ENCODE measurements at regions not wholly inside any gene's neighbourhood (a gene's known extent, or its start where the extent isn't known, plus 50 kb on each side); places are given as distances from the start of the nearest gene placed in this dataset.

- no peak for DNase-seq (ENCODE audit: low spot score)
Observed at GRCh38 chr7:113825832-113826231, 93.0 kb downstream of the PPP1R3A start.

- DNase-seq (ENCODE audit: low spot score): no peak
Observed at GRCh38 chr7:113824117-113824823, 94.5 kb downstream of the PPP1R3A start.

GRCh38 chr7:113819474-113819873 lies 99.3 kb downstream of the PPP1R3A start:
- DNase-seq (ENCODE audit: low spot score): no peak

- DNase-seq (ENCODE audit: low spot score): no peak
Observed at GRCh38 chr7:113816639-113817038, 102.2 kb downstream of the PPP1R3A start.

- DNase-seq (ENCODE audit: low spot score): no peak
Observed at GRCh38 chr7:113813471-113813870, 105.3 kb downstream of the PPP1R3A start.

- DNase-seq (ENCODE audit: low spot score): no peak
Observed at GRCh38 chr7:113812591-113813255, 106.1 kb downstream of the PPP1R3A start.

GRCh38 chr7:113810080-113810744 lies 108.6 kb downstream of the PPP1R3A start:
- DNase-seq (ENCODE audit: low spot score): no peak

- DNase-seq (ENCODE audit: low spot score): no peak
Observed at GRCh38 chr7:113809581-113809980, 109.2 kb downstream of the PPP1R3A start.

GRCh38 chr7:113806633-113807327 lies 112.0 kb downstream of the PPP1R3A start:
- DNase-seq (ENCODE audit: low spot score): no peak

GRCh38 chr7:113805976-113806375 lies 112.8 kb downstream of the PPP1R3A start:
- DNase-seq (ENCODE audit: low spot score): no peak

- DNase-seq (ENCODE audit: low spot score): no peak
Observed at GRCh38 chr7:113804475-113805095, 114.2 kb downstream of the PPP1R3A start.

GRCh38 chr7:113801751-113802150 lies 117.1 kb downstream of the PPP1R3A start:
- DNase-seq (ENCODE audit: low spot score): no peak

GRCh38 chr7:113800826-113801225 lies 118.0 kb downstream of the PPP1R3A start:
- no peak for DNase-seq (ENCODE audit: low spot score)

- DNase-seq (ENCODE audit: low spot score): no peak
Observed at GRCh38 chr7:113799896-113800295, 118.9 kb downstream of the PPP1R3A start.

GRCh38 chr7:113797420-113798010 lies 121.3 kb downstream of the PPP1R3A start:
- DNase-seq (ENCODE audit: low spot score): no peak

GRCh38 chr7:113796557-113796956 lies 122.3 kb downstream of the PPP1R3A start:
- peak; percentile 78 for DNase-seq (ENCODE audit: low spot score)

GRCh38 chr7:113794573-113794972 lies 124.2 kb downstream of the PPP1R3A start:
- no peak for DNase-seq (ENCODE audit: low spot score)

GRCh38 chr7:113793171-113793570 lies 125.6 kb downstream of the PPP1R3A start:
- no peak for DNase-seq (ENCODE audit: low spot score)

GRCh38 chr7:113790025-113790424 lies 128.8 kb downstream of the PPP1R3A start:
- DNase-seq (ENCODE audit: low spot score): no peak

GRCh38 chr7:113787106-113787505 lies 131.7 kb downstream of the PPP1R3A start:
- no peak for DNase-seq (ENCODE audit: low spot score)

GRCh38 chr7:113784956-113785355 lies 133.9 kb downstream of the PPP1R3A start:
- no peak for DNase-seq (ENCODE audit: low spot score)

- DNase-seq (ENCODE audit: low spot score): no peak
Observed at GRCh38 chr7:113784316-113784715, 134.5 kb downstream of the PPP1R3A start.

All from kidney capillary endothelial cell (primary cell).